WERI-Rb-1 (cell line): ENCODE measurements at regions not wholly inside any gene's neighbourhood (a gene's known extent, or its start where the extent isn't known, plus 50 kb on each side); places are given as distances from the start of the nearest gene placed in this dataset.

Source experiments
- DNase-seq: peaks from one replicate; pipeline ENCODE4 v3.0.0-alpha.2; 2020
- H3K27ac ChIP-seq: fragments of 250-450 bp; sonication (Bioruptor Pico); 2 replicates; pipeline ENCODE4 v1.5.1; 2020; ENCODE audit warnings: mild to moderate bottlenecking, moderate library complexity
- H3K27me3 ChIP-seq: fragments of 250-450 bp; sonication (Bioruptor Pico); 2 replicates; pipeline ENCODE4 v1.5.1; 2021; ENCODE audit warnings: mild to moderate bottlenecking, low read depth, moderate library complexity; ENCODE audit not compliant: insufficient read depth, severe bottlenecking
- H3K36me3 ChIP-seq: fragments of 250-450 bp; sonication (Bioruptor Pico); 2 replicates; pipeline ENCODE4 v1.5.1; 2020; ENCODE audit warnings: mild to moderate bottlenecking, moderate library complexity
- H3K4me3 ChIP-seq: 2 replicates; pipeline ENCODE4 v1.5.1; 2011; ENCODE audit warnings: low read depth, mild to moderate bottlenecking, control low read depth, low read length
- H3K9me3 ChIP-seq: fragments of 250-450 bp; sonication (Bioruptor Pico); 2 replicates; pipeline ENCODE4 v1.5.1; 2021; ENCODE audit warnings: mild to moderate bottlenecking, moderate library complexity; ENCODE audit not compliant: severe bottlenecking
- CTCF ChIP-seq: IDR thresholded peaks from 2 replicates; pipeline ENCODE4 v1.5.1; 2011; ENCODE audit warnings: low read depth, mild to moderate bottlenecking, control low read depth, inconsistent platforms, low read length

DNA sequence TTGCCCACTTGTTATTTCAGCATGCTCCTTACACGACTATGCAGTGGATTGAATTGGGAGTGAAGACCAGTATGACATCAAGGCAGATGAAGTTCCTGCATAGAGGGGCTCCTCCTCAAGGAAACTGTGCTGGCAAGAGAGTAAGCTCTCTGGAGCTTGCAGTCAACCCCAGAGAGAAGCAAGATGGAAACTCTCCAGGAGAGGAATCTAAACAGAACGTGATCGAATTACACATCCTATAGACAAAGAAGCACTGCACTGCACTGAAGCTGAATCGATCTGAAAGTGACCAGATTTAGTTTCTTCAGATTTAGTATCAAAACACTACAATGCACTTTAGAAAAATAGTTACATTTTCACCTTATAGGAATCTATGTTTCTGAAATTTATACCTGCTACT, 947.7 kb upstream of the TENM4 start:
- TF ChIP-seq CTCF: no peak
- no peaks in the 10 kb centered on the region for H3K9me3 ChIP-seq
- H3K4me3 ChIP-seq: no peak overlapping the region
- DNase-seq: no peak
- peaks cover 10% of the 10 kb centered on the region for H3K27me3 ChIP-seq
- no peak overlapping the region for H3K27ac ChIP-seq
- no peaks in the 10 kb centered on the region for H3K36me3 ChIP-seq

DNA sequence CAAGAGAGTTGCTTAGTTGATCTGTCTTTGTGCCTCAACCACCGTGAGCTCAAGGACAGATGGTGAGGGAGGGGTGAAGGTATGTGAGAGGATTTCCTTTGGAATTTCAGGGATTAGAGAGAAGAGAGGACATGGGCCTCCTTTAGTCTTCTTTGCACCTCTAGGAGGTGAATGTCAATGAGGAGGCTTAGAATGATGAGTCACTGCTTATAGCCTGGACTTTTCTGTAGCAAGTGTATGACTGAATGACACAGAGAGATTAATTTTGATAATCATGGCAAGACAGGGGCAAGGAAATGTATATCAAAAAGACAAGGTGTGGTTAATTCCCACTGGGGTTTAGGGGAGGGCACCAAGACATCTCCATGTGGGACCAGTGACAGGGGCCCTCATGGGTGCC, 947.3 kb upstream of the TENM4 start:
- no peaks in the 10 kb centered on the region for H3K9me3 ChIP-seq
- no peak overlapping the region for H3K27ac ChIP-seq
- no peak for TF ChIP-seq CTCF
- DNase-seq: peak; percentile 25
- H3K4me3 ChIP-seq: no peak overlapping the region
- H3K27me3 ChIP-seq: peaks cover 7% of the 10 kb centered on the region
- H3K36me3 ChIP-seq: no peaks in the 10 kb centered on the region

- Histone ChIP-seq H3K27ac (no peak overlapping the region), H3K9me3 (no peaks in the 10 kb centered on the region), H3K36me3 (no peaks in the 10 kb centered on the region), H3K27me3 (no peaks in the 10 kb centered on the region), H3K4me3 (no peak overlapping the region)
- no peak for TF ChIP-seq CTCF
- peak; percentile 16 for DNase-seq
Measured at GRCh38 chr11:80383655-80384054, 942.8 kb upstream of the TENM4 start.

DNA sequence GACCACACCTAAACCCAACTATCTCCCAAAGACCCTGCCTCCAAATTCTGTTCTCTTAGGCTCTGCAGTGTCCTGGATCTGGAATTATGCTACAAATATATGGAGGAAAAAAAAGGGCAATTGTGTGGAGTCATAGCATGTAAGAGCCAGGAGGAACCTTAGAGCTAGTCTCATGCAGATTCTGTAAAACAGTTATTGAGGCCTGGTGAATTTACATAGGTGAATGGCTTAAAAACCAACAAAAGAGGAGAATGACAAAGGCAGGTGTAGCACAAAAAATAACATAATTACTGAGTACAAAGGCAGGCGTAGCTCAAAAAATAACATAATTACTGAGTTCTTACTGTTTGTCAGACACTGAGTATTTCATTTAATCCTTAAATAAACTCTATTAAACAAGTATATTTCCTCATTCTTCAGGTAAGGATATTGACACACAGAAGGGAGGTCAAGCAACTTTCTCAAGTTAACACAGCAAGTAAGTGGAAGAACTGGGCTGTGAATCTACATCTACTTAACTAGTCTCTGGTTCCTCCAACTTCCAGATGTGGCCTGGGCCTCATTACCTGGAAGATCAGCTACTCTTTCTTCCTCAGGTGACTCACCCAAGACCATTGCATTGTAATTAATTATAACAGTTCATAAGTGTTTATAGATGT, 938.9 kb upstream of the TENM4 start:
- Histone ChIP-seq H3K9me3 (no peaks in the 10 kb centered on the region), H3K27me3 (no peaks in the 10 kb centered on the region), H3K36me3 (no peaks in the 10 kb centered on the region), H3K27ac (no peak overlapping the region), H3K4me3 (no peak overlapping the region)
- no peak for DNase-seq
- TF ChIP-seq CTCF: no peak

GRCh38 chr11:80371931-80372330, 931.1 kb upstream of the TENM4 start:
- H3K27ac ChIP-seq: no peak overlapping the region
- no peaks in the 10 kb centered on the region for H3K36me3 ChIP-seq
- H3K27me3 ChIP-seq: peaks cover 7% of the 10 kb centered on the region
- TF ChIP-seq CTCF: no peak
- H3K4me3 ChIP-seq: no peak overlapping the region
- DNase-seq: no peak
- H3K9me3 ChIP-seq: no peaks in the 10 kb centered on the region

DNA sequence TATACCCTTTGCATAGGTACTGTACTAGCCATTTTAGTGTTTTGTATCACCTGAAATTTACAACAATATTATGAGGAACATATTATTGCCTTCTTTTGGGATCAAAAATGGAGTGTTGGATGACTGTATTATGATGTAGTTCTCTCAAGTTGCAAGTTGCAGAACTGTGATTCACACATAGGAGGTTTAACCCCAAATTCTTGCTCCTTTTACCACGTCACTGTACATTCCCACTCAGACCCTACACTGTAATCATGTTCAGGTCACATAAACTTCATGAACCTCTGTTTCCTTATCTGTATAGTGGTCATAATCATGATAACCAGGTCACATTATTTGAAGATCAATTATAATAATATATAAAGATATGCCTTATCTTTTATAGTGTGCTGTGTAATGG, 925.1 kb upstream of the TENM4 start:
- no peak for TF ChIP-seq CTCF
- Histone ChIP-seq H3K36me3 (no peaks in the 10 kb centered on the region), H3K4me3 (no peak overlapping the region), H3K27ac (no peak overlapping the region), H3K27me3 (peaks cover 12% of the 10 kb centered on the region), H3K9me3 (no peaks in the 10 kb centered on the region)
- no peak for DNase-seq
